PC-9 (cell line): ENCODE measurements at regions not wholly inside any gene's neighbourhood (a gene's known extent, or its start where the extent isn't known, plus 50 kb on each side); places are given as distances from the start of the nearest gene placed in this dataset.
"Not testable (repeated sequence)": the region's sequence is repeated elsewhere in the genome, so short reads cannot be mapped to it uniquely, and the experiment has no call there.

ENCODE experiments used
- CTCF ChIP-seq: fragments of 200-600 bp; sonication (generic); conservative IDR thresholded peaks from 2 replicates; pipeline ENCODE4 v1.6.1; 2017; ENCODE audit warnings: mixed run types, antibody characterized with exemption, mild to moderate bottlenecking, moderate library complexity
- EZH2 ChIP-seq: fragments of 200-600 bp; sonication (generic); IDR thresholded peaks from 2 replicates; pipeline ENCODE4 v1.8.0; 2017; ENCODE audit warnings: antibody characterized with exemption, low read depth

- not testable (repeated sequence) for TF ChIP-seq CTCF, EZH2
Observed at GRCh38 chrX:55866779-55867178, 149.2 kb downstream of the RRAGB start.
